OCI-LY1 (cell line): ENCODE measurements at regions not wholly inside any gene's neighbourhood (a gene's known extent, or its start where the extent isn't known, plus 50 kb on each side); places are given as distances from the start of the nearest gene placed in this dataset.

Experiments
- H2AFZ ChIP-seq: fragments of 200-600 bp; sonication (generic), shearing (Covaris generic); 2 replicates; pipeline ENCODE4 v1.6.0; 2014; ENCODE audit warnings: antibody characterized with exemption, mild to moderate bottlenecking, low read length
- H3F3A ChIP-seq: fragments of 200-600 bp; sonication (generic), shearing (Covaris generic); 2 replicates; pipeline ENCODE4 v1.6.0; 2014; ENCODE audit warnings: mild to moderate bottlenecking, antibody characterized with exemption, low read length, moderate library complexity; ENCODE audit not compliant: insufficient read depth
- H3K27ac ChIP-seq: fragments of 200-600 bp; sonication (generic); 2 replicates; pipeline ENCODE4 v1.5.1; 2014; ENCODE audit warnings: low read length, mixed run types, mild to moderate bottlenecking, low read depth; ENCODE audit not compliant: poor library complexity, severe bottlenecking
- H3K27me3 ChIP-seq: fragments of 200-600 bp; sonication (generic); 2 replicates; pipeline ENCODE4 v1.6.0; 2014; ENCODE audit warnings: antibody characterized with exemption, mild to moderate bottlenecking, low read length, moderate library complexity; ENCODE audit not compliant: insufficient read depth
- H3K36me3 ChIP-seq: fragments of 200-600 bp; sonication (generic); 2 replicates; pipeline ENCODE4 v1.6.1; 2014; ENCODE audit warnings: mild to moderate bottlenecking, antibody characterized with exemption, low read length, moderate library complexity, mixed read lengths; ENCODE audit not compliant: insufficient read depth
- H3K4me1 ChIP-seq: fragments of 200-600 bp; sonication (generic); 2 replicates; pipeline ENCODE4 v1.5.1; 2014; ENCODE audit warnings: mild to moderate bottlenecking, low read length, moderate library complexity; ENCODE audit not compliant: insufficient read depth, severe bottlenecking
- H3K4me2 ChIP-seq: fragments of 200-600 bp; sonication (generic), shearing (Covaris generic); 2 replicates; pipeline ENCODE4 v1.6.1; 2014; ENCODE audit warnings: low read length
- H3K4me3 ChIP-seq: fragments of 200-600 bp; sonication (generic); 2 replicates; pipeline ENCODE4 v1.5.1; 2014; ENCODE audit warnings: low read length, low read depth, mild to moderate bottlenecking, mixed read lengths; ENCODE audit not compliant: poor library complexity, severe bottlenecking
- H3K79me2 ChIP-seq: fragments of 200-600 bp; shearing (Covaris generic); 2 replicates; pipeline ENCODE4 v1.6.1; 2016; ENCODE audit warnings: mixed run types, low read length, mixed read lengths; ENCODE audit not compliant: insufficient read depth
- H3K9ac ChIP-seq: fragments of 200-600 bp; sonication (generic), shearing (Covaris generic); 2 replicates; pipeline ENCODE4 v1.6.1; 2014; ENCODE audit warnings: mild to moderate bottlenecking, low read length, mixed read lengths
- H3K9me2 ChIP-seq: fragments of 200-600 bp; sonication (generic), shearing (Covaris generic); 2 replicates; pipeline ENCODE4 v1.6.1; 2014; ENCODE audit warnings: low read depth, mild to moderate bottlenecking, low read length, mixed read lengths
- H3K9me3 ChIP-seq: fragments of 200-600 bp; shearing (Covaris generic); 2 replicates; pipeline ENCODE4 v1.6.1; 2014; ENCODE audit warnings: low read length, mixed read lengths
- H4K20me1 ChIP-seq: fragments of 200-600 bp; sonication (generic), shearing (Covaris generic); 2 replicates; pipeline ENCODE4 v1.6.0; 2016; ENCODE audit warnings: mild to moderate bottlenecking, low read length; ENCODE audit not compliant: insufficient read depth
- CTCF ChIP-seq: fragments of 200-600 bp; sonication (generic), shearing (Covaris generic); IDR thresholded peaks from 2 replicates; pipeline ENCODE4 v1.5.1; 2017; ENCODE audit warnings: mild to moderate bottlenecking, antibody characterized with exemption, low read length, moderate library complexity, mixed read lengths
- EZH2 ChIP-seq: fragments of 200-600 bp; sonication (generic), shearing (Covaris generic); IDR thresholded peaks from 2 replicates; pipeline ENCODE4 v1.8.0; 2017; ENCODE audit warnings: borderline replicate concordance, mixed run types, mild to moderate bottlenecking, antibody characterized with exemption, low read length, moderate library complexity, mixed read lengths

- Histone ChIP-seq H3K27me3 (no peaks in the 10 kb centered on the region), H3K4me2 (no peak overlapping the region), H3K9me3 (no peaks in the 10 kb centered on the region), H3K9me2 (no peaks in the 10 kb centered on the region), H3K27ac (no peak overlapping the region), H3K79me2 (no peaks in the 10 kb centered on the region), H2AFZ (no peak overlapping the region), H3F3A (no peaks in the 10 kb centered on the region), H3K36me3 (no peaks in the 10 kb centered on the region), H3K4me3 (no peak overlapping the region), H3K9ac (no peak overlapping the region), H4K20me1 (no peaks in the 10 kb centered on the region), H3K4me1 (no peaks in the 10 kb centered on the region)
- TF ChIP-seq EZH2 (no peak), CTCF (no peak)
Observed at GRCh38 chr6:8672882-8673281, 237.5 kb upstream of the SLC35B3 start.

GRCh38 chr6:8670792-8671191 lies 235.4 kb upstream of the SLC35B3 start:
- Histone ChIP-seq H3K27me3 (no peaks in the 10 kb centered on the region), H3K9me2 (no peaks in the 10 kb centered on the region), H4K20me1 (no peaks in the 10 kb centered on the region), H3K9me3 (no peaks in the 10 kb centered on the region), H3K4me1 (no peaks in the 10 kb centered on the region), H2AFZ (no peak overlapping the region), H3K9ac (no peak overlapping the region), H3K4me2 (no peak overlapping the region), H3K27ac (no peak overlapping the region), H3K36me3 (no peaks in the 10 kb centered on the region), H3F3A (no peaks in the 10 kb centered on the region), H3K79me2 (no peaks in the 10 kb centered on the region), H3K4me3 (no peak overlapping the region)
- TF ChIP-seq CTCF (no peak), EZH2 (no peak)

- no peaks in the 10 kb centered on the region for H3K9me3 ChIP-seq
- no peaks in the 10 kb centered on the region for H4K20me1 ChIP-seq
- H3K79me2 ChIP-seq, result no peaks in the 10 kb centered on the region
- no peak overlapping the region for H3K9ac ChIP-seq
- no peak overlapping the region for H3K4me2 ChIP-seq
- no peaks in the 10 kb centered on the region for H3K36me3 ChIP-seq
- no peak overlapping the region for H3K4me3 ChIP-seq
- H3K27me3 ChIP-seq, result no peaks in the 10 kb centered on the region
- no peaks in the 10 kb centered on the region for H3K4me1 ChIP-seq
- no peak for TF ChIP-seq EZH2
- no peak for TF ChIP-seq CTCF
- no peak overlapping the region for H2AFZ ChIP-seq
- no peak overlapping the region for H3K27ac ChIP-seq
- H3K9me2 ChIP-seq, result no peaks in the 10 kb centered on the region
- H3F3A ChIP-seq, result no peaks in the 10 kb centered on the region
Observed at GRCh38 chr6:8664700-8665099, 229.4 kb upstream of the SLC35B3 start.
